ENCODE measurements at regions not wholly inside any gene's neighbourhood (a gene's known extent, or its start where the extent isn't known, plus 50 kb on each side); places are given as distances from the start of the nearest gene placed in this dataset.
"Not testable (repeated sequence)": the region's sequence is repeated elsewhere in the genome, so short reads cannot be mapped to it uniquely, and the experiment has no call there.

DNA sequence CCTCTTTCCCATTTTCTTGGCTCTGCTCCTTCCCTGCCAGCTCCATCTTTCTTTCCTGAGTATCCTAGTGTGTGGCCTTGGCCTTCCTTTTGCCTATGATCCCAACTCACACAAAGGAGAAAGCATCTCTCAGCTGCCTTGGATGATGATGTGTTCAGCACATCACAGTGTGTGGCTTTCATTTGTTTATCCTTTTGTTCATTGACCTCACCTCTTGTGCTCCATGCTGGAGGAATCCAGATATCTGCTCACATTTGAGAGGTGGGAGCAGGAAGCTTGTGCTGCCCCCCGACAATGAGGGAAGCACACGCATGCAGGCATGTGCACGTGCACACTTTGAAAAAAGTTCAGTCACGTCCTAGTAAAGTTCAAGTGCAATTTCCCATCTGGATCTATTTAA, 131.0 kb downstream of the SMIM20 start:
- no peak for DNase-seq (ENCODE audit: low spot score)

- DNase-seq (ENCODE audit: low spot score), result no peak
These were observed 133.8 kb downstream of the SMIM20 start for GRCh38 chr4:26047795-26048194.

GRCh38 chr4:26048378-26048882, 134.4 kb downstream of the SMIM20 start:
- peak; percentile 90 for DNase-seq (ENCODE audit: low spot score)

GRCh38 chr4:26048950-26049349, 134.9 kb downstream of the SMIM20 start:
- no peak for DNase-seq (ENCODE audit: low spot score)

DNA sequence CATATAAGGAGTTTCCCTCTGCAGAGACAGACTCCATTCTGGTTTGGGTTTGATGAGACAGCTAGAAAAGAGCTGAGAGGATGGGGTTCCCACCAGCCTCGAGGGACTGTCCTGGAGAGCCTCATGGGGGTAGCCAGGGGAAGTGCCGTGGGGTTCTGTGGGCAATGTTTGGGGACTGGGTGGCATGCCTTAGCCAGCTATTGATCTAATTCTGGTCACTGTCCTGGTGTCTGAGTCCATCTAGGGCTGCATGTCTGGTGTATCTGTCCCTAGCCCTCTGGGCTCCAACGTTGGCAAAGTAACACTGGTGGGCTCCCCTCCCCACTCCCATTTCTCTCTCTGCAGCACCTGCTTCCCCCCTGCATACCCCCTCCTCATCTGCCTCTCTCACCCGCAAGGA, 135.4 kb downstream of the SMIM20 start:
- no peak for DNase-seq (ENCODE audit: low spot score)

GRCh38 chr4:26050212-26050643, 136.2 kb downstream of the SMIM20 start:
- no peak for DNase-seq (ENCODE audit: low spot score)

GRCh38 chr4:26050671-26051070, 136.7 kb downstream of the SMIM20 start:
- no peak for DNase-seq (ENCODE audit: low spot score)

- DNase-seq (ENCODE audit: low spot score), result no peak
These were observed 137.2 kb downstream of the SMIM20 start for GRCh38 chr4:26051240-26051639.

DNA sequence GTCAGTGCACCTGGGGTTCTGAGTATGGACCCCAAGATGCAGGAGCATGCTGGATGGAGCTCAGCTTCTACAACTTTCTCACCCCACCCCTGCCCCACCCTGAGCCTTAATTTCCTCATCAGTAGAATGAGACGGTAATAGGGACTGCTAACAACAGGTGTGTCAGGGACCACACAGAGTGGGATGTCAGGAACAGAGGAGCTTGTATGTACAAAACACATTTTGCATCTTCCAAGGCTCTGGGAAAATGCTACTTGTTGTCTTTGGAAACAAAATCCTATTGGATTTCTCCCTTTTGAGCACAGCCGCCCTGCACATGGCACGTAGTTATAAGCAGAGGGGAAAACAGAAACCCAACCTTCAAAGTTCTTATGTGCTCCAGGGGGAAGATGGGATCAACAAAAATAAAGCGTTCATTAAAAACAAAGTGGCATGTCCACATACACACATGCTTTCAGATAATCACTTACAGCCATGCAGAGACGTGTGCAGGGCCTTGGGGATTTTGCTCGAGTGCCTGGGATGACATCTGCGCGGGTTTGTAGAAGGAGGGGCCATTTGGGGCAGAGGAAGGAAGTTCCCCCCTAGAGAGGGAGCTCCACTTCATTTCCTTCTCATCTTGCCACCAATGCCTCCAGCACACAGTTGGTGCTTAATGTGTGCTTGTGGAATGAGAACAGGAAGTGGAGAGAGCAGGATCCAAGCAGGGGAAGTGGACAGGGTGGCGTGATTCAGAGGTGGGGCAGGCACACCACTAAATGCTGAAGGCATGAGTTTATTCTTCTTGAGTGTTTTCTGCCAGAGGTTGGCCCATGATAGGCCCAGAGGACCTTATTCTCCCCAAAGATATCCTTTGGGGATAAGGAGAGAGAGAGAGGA, 138.9 kb downstream of the SMIM20 start:
- DNase-seq (ENCODE audit: low spot score), result no peak

DNA sequence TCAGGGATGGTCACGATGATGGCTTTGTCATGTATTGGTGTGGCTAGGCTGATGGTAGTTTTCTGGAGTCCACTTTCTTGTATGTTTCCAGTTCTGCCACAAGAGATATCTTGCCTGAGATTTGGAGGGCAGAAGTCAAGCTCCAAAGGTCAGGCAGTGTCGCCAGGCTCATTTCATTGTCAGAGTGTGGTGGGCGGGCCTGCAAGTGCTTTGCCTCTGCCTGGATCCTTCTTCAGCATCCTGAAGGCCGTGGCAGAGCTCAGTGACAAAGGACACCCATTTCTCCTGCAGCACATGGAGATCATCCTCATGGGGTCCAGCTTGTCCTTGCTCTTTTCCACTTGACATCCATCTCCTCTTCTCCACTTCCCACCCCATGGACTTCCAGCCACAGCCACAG, 139.7 kb downstream of the SMIM20 start:
- no peak for DNase-seq (ENCODE audit: low spot score)

DNA sequence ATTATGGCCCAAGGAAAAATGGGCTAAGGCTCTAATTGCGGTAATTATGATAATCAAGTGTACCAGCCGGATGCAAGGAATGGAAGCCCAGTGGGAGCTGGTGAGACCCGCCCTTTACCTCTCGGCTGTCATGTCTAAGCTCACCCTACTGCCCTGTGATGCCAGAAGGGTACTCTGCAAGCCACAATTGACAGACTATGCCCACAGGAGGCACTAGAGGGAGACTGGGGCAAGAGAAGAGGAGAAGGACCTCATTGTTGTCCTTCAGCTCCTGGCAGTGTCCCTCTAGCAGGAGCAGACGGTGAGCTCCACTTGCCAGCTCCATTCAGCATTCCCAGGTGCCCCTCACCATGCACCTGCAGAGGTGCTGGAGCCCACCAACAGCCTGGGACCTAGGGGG, 141.8 kb downstream of the SMIM20 start:
- DNase-seq (ENCODE audit: low spot score), result no peak

- DNase-seq (ENCODE audit: low spot score), result no peak
These were observed 142.4 kb downstream of the SMIM20 start for GRCh38 chr4:26056406-26056805.

GRCh38 chr4:26057839-26058238, 143.8 kb downstream of the SMIM20 start:
- DNase-seq (ENCODE audit: low spot score), result not testable (repeated sequence)

GRCh38 chr4:26058537-26058936, 144.5 kb downstream of the SMIM20 start:
- DNase-seq (ENCODE audit: low spot score), result no peak

GRCh38 chr4:26059391-26060154, 145.6 kb downstream of the SMIM20 start:
- no peak for DNase-seq (ENCODE audit: low spot score)

- peak; percentile 36 for DNase-seq (ENCODE audit: low spot score)
These were observed 146.3 kb downstream of the SMIM20 start for GRCh38 chr4:26060286-26060685.

- DNase-seq (ENCODE audit: low spot score), result peak; percentile 55
These were observed 147.4 kb downstream of the SMIM20 start for GRCh38 chr4:26061248-26061986.

- DNase-seq (ENCODE audit: low spot score), result peak; percentile 53
These were observed 148.2 kb downstream of the SMIM20 start for GRCh38 chr4:26062215-26062614.

DNA sequence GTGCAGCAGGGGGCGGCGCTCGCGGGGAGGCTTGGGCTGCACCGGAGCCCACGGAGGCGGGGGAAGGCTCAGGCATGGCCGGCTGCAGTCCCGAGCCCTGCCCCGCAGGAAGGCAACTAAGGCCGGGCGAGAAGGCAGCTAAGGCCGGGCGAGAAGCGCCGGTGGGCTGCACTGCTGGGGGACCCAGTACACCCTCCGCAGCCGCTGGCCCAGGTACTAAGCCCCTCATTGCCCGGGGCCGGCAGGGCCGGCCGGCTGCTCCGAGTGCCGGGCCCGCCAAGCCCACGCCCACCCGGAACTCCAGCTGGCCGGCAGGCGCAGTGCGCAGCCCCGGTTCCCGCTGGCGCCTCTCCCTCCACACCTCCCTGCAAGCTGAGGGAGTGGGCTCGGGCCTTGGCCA, 150.0 kb downstream of the SMIM20 start:
- not testable (repeated sequence) for DNase-seq (ENCODE audit: low spot score)

GRCh38 chr4:26065833-26066232, 151.8 kb downstream of the SMIM20 start:
- DNase-seq (ENCODE audit: low spot score), result no peak

DNA sequence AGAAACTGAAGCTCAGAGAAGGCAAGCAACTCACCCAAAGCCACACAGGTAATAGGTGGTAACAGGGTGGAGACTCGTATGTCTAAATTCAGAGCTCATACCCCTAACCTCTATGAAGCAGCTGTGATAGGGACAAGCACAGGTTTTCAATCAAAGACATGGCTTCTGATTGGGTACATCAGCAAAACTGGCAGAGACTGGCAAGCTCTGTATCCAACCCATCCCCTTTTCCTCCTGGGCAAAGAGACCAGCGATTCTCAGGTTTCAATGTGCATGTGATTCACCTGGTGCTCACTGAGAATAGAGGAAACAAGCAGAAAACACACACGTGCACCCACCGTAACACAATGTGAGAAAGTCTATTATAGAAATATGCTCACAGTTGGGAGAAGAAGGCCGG, 153.0 kb downstream of the SMIM20 start:
- DNase-seq (ENCODE audit: low spot score), result no peak

DNA sequence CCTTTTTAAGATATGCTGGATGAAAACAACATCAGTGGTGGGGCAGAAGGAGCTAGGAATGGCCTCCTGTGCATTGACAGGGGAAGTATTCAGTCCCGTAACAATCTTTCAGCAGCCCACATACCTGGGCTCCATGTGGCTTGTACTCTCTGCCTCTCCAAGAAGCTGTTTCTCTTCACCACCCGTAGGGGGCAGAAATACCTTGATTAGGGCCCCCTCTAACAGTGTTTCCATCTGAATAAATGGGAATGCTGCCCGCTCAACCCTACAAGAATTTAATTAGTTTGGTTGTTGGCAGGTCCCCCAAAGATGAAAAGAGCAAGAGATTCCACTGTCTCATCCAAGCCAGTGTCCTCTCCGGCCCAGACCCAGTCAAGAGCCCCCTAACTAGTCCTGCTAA, 155.2 kb downstream of the SMIM20 start:
- DNase-seq (ENCODE audit: low spot score), result no peak
